HG03039 (cell line): ENCODE measurements at regions not wholly inside any gene's neighbourhood (a gene's known extent, or its start where the extent isn't known, plus 50 kb on each side); places are given as distances from the start of the nearest gene placed in this dataset.

ENCODE experiments used
- ATAC-seq: cut with Tn5 transposase; IDR thresholded peaks from one replicate; pipeline ENCODE4 v1.9.1; 2021; ENCODE audit warnings: mild to moderate bottlenecking, moderate library complexity; ENCODE audit not compliant: unreplicated experiment

DNA sequence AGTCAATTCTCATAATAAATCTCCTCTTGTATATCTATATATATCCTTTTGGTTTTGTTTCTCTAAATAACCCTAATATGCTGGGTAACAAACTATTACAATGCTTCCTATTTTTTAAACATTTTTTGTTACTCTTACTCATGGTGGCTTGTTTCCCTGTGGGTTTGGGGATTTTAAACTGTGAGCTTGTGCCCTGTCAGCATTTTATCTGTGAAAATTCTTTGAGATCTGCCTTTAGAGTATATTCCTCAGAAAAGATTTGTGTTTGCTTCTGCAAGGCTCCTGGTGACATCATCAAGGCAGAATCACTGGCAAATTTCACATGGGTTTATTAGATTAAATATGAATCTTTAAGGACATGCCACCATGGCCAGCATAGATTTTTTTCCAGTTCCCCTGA, 273.6 kb downstream of the LRFN2 start:
- no peak for ATAC-seq

- no peak for ATAC-seq
Observed at GRCh38 chr6:40312213-40313015, 274.8 kb downstream of the LRFN2 start.

DNA sequence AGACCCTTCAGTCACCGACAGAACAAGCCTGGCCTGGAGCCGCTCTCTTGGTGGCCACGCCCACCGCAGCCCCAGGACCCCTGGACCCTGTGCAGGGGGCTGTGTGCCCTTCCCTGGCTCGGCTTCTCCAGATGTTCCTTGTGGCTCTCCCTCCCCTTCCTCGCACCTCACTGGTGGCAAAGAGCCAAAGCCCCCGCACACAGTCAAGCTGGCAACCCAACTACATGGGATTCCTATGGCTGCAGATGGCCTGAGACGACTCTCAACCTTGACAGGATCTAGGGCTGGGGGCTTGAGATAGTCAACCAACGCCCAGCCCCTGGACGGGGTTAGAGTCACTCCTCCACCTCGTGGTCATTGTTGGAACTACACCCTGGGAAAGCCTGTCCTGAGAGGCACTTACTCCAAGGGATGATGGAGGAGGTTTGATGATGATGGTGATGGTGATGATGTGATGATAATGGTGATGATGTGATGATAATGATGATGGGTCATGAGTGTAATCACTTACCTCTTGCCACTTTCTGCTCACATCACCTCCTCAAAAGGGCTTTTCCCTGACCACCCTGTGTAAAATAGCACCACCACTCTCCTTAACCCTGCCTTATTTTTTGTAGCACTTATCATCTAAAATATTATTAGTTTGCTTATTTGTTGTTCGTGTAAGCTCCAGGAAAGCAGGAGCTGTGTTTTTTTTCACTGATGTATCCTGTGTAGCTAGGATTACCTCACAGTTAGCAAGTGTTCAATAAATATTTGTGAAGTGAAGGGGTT, 278.4 kb downstream of the LRFN2 start:
- ATAC-seq = no peak

DNA sequence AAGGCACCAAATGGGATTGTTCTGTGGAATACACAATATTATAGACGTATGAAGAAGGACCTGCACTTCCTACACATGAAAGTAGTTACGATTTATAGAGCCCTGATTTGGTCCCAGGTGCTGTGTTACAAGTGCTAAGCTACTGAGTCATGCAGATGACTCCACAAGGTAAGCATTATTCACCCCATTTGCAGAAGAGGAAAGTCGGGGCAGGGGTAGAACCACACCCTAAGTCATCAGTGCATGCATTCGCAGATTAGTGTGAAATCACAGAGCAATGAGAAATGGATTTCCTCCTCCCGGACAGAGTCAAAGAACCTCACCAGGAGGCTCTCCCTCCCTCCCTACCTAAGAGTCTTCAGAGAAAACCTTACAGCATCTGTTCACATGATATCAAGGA, 279.5 kb downstream of the LRFN2 start:
- no peak for ATAC-seq

DNA sequence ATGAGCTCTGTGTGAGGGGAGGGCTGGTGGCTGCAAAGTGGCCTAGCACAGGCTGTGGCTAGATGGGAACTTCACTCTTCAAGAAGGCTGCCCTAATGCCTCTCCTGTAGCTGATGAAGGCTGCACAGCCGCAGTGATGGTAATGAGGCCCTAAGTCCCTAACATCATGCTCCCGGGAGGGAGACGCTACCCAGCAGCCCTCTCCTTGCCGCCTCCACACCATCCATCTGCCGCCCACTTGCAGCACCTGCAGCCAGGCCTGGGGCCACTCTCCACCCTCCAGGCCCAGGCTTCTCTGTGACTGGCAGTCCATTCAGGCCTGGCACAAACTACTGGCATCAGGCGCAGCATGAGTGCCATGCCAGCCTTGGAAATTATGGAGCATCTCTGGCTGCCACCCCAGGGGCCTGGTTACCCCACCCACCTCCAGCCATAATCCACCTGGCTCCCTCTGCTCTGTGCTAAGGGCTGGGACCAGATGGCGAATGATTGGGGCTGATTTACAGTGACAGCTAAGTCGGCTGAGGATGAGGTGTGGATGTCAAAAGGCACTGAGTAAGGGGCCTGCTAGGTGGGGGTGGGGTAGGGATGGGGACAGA, 284.2 kb downstream of the LRFN2 start:
- ATAC-seq = no peak

DNA sequence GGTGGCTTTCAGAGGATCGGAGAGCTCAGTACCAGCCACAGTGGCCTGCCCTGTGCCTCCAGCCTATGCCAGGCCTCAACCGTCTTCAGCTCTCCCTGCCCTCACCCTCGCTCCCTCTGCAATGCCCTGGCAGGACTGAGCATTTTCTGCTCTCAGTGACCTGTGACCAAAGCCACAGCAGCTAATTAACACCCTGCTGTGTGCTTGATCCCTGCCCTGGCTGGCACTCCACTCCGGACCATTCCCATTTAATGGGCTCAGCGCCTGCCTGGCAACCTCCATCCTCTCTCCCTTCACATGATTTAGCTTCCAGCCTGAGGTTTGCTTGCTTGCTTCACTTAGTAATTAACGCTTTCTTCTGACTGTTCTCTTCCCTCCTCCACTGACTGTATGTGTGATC, 287.5 kb downstream of the LRFN2 start:
- ATAC-seq = no peak

DNA sequence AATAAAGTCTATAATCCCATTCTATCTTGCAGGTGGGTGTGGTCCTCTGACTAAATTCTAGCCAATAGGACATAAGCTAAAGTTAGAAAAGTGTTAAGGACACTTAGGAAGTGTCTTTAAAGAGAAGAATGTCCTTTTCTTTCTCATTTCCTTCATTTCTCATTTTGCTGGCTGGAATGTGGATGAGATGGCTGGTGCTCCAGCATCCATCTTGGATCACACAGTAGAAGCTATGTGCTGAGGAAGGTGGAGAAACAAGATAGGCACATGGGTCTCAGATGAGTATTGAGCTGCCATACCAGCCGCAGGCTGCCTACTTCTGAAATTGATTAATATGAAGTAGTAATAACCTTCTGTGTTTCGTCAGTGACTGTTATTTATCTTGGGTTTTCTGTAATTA, 289.0 kb downstream of the LRFN2 start:
- ATAC-seq = no peak

DNA sequence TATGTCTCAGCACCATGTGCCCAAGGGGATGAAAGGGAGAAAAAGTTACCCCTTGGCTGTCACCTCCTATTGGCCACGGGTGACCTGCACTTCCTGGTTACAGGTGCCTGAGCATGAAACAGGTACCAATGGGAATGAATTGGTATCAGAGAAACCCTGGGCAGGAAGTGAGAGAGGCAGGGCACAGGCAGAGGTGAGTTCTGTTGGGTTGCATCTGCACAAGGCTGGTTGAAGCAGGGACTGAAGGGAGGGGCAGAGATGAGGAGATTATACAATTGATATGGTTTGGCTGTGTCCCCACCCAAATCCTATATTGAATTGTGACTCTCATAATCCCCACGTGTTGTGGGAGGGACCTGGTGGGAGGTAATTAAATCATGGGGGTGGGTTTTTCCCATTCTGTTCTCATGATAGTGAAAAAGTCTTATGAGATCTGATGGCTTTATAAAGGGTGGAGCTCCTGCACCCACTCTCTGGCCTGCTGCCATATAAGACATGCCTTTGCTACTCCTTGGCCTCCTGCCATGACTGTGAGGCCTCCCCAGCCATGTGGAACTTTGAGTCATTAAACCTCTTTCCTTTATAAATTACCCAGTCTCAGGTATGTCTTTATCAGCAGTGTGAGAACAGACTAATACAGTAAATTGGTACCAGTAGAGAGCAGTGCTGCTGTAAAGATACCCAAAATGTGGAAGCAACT, 291.8 kb downstream of the LRFN2 start:
- ATAC-seq = no peak

DNA sequence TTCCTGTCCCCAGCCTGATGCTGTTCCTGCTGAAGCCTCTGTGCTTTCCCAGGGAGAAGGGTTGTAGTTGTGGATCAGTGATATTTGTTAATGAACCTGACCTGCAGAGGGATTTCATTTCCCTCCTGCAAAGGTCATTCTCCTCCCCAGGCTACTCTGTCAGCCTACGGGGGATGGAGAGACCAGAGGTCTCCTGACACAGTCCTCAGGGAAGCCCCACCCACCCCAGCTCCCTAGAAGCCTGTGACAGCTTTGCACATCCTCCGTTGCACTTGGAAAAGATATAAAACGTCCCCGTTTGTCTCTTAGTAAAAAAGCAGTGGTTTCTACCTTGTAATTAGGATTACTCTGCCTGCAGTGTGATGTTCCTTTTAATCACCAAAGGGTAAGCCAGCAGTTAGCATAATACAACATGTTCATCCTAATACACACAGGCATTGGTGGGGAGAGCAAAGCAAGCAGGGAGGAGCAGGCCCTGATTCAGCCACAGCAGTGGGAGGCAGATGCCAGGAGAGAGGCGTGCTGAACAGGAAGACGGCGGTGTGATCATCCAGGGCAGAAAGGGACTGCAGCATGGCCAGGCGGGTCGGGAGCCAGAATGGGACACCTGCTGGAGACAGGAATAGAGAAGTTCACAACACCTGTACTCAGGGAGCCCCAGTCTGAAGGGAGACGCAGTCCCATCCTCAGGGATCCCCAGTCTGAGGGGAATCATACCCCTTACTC, 293.5 kb downstream of the LRFN2 start:
- no peak for ATAC-seq

DNA sequence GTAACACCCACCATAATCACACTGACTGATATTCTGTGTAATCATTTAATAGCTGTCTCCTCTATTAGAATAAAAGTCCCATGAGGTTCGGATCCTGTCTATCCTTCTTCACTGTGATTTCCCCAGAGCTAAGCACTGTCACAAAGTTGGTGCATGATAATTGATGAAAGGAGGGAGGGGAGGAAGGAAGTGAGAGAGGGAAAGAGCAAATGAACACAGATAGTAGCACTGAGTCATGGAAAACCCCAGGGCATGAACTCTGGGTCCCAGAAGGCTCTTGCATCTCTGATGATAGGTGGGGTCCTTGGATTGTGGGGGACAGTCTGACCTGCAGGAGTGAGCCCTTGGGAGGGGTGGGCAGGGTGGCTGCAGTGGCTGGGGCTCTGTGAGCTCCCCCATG, 294.1 kb downstream of the LRFN2 start:
- no peak for ATAC-seq

- ATAC-seq = no peak
Observed at GRCh38 chr6:40290816-40291215, 296.3 kb downstream of the LRFN2 start.

DNA sequence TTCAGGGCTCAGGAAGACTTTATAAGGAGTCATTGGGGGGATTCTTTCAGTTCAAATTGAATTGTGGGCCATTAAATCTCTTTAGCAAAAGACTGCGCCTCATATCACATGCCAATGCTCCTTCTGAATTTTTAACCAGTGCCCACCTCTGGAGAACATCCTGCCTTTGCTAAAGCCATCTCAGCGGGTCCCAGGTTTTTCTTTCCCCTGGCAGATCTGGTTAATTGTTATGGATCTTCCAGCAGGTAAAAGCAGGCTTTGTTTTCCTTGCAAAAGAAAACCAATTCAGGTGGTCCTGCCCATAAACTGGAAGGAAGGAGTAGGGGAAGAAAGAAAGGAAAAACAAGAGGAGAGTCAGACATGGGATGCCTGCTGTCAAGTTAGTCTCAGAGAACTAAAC, 298.2 kb downstream of the LRFN2 start:
- ATAC-seq = no peak

DNA sequence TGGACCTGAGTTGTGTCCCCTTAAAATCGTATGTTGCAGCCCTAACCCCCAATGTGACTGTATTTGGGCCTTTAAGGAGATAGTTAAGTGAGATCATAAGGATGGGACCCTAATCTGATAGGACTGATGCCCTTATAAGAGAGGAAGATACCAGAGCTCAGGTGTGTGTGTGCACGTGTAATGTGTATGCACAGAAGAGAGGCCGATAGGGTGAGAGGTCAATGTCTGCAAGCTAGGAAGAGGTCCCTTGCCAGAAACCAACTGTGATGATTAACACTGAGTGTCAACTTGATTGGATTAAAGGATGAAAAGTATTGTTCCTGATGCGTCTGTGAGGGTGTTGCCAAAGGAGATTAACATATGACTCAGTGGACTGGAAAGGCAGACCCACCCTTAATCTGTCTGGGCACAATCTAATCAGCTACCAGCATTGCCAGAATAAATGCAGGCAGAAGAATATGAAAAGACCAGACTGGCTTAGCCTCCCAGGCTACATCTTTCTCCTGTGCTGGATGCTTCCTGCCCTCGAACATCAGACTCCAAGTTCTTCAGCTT, 299.8 kb downstream of the LRFN2 start:
- ATAC-seq = no peak

- ATAC-seq = no peak
Observed at GRCh38 chr6:40286721-40287120, 300.4 kb downstream of the LRFN2 start.

GRCh38 chr6:40285996-40286395, 301.2 kb downstream of the LRFN2 start:
- no peak for ATAC-seq

DNA sequence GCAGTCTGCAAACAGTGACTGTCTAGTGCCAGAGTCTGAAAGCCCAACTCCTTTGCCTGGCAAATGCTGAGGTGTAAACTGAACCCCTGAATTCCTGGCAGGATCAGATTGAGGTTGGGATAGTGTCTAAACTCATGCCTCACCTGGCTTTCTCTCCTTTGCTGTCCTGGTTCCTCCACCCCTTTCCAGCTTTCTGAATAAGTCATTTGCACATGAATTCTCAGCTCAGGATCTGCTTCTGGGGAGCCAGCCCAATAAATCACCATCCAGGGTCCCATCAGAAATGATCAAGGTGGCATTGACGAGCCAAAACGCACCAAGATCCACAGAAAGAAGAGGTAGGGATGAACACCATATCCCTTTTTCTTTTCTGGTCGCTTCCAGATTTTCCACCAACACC, 301.6 kb downstream of the LRFN2 start:
- no peak for ATAC-seq

DNA sequence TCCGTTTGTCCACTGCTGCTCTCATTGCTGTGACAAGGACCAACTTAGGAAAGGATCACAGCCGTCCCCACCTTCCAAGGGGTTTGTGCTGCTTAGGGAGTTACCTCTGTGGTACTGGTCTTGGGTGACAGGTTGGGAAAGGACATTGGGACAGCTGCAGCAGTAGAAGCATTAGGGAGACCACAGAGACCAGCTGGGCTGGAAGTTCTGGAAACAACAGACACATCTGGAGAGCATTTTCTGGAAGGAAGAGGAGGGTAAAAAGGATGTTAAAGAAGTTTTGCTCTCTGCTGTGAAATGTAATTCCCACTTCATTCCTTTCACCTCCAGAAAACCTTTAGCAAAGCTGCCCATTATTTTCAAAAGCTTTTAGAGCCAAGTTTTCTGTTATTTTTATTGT, 304.2 kb downstream of the LRFN2 start:
- no peak for ATAC-seq

DNA sequence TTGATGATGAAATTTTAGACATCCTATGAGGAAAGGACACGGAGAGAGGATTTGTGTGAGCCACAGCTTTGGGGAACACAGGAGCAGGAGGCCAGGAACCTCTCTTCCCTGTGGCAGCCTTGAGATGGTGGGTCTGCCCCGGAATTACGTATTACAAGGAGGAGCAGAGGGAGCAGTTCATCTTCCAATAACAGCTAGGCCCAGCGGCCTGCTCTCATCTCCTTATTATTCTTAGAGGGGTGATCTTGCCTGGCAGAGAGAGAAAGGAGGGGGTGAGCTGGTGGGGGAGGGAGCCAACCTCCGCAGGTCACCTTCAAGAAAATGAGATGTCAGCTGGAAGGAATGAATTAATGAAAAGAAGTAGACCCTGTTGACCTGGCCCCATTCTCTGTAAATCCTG, 305.8 kb downstream of the LRFN2 start:
- ATAC-seq = no peak

GRCh38 chr6:40280231-40280630, 306.9 kb downstream of the LRFN2 start:
- no peak for ATAC-seq

GRCh38 chr6:40276141-40276540, 311.0 kb downstream of the LRFN2 start:
- no peak for ATAC-seq
